ENCODE measurements at regions not wholly inside any gene's neighbourhood (a gene's known extent, or its start where the extent isn't known, plus 50 kb on each side); places are given as distances from the start of the nearest gene placed in this dataset.

- no peak overlapping the region for H3K4me3 ChIP-seq (ENCODE audit: control insufficient read depth, low read depth, low read length)
- DNase-seq (ENCODE audit: low read depth): no peak
- TF ChIP-seq CTCF (IDR thresholded peaks at IDR 0.05; ENCODE audit: control insufficient read depth, insufficient read depth, low read depth, low read length, missing control alignments): no peak
These were observed 98.0 kb upstream of the LHX1 start for GRCh38 chr17:36839256-36839655.

GRCh38 chr17:36840796-36841195 lies 96.5 kb upstream of the LHX1 start:
- no peak for TF ChIP-seq CTCF (IDR thresholded peaks at IDR 0.05; ENCODE audit: control insufficient read depth, insufficient read depth, low read depth, low read length, missing control alignments)
- no peak overlapping the region for H3K4me3 ChIP-seq (ENCODE audit: control insufficient read depth, low read depth, low read length)
- no peak for DNase-seq (ENCODE audit: low read depth)

DNA sequence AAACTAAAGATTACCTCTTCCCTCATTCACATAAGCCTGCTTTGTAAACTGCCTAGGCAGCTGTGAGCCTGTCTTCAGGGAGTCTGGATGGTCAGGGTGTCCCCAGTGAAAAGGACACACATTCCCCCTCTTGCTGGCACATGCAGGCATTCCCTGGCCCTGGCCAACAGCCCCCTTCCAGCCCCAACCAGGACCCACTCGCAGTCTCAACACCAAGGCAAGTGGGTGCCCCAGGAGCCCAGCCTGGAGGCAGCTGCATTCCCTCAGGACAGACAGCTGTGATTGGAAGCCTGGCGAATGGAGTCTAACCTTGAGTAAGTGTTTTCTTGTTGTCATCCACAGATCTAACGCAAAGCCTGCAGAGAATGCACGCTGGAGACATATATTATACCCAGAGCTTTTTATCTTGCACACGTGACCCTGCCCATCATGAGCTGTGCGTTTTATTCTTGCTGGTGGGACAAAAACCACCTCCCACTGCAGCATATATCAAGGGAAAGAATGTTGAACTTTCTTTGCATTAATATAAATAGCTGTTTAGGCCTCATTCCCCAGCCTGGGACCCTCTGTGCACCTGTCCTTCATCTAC lies 95.0 kb upstream of the LHX1 start:
- no peak for TF ChIP-seq CTCF (IDR thresholded peaks at IDR 0.05; ENCODE audit: control insufficient read depth, insufficient read depth, low read depth, low read length, missing control alignments)
- no peak for DNase-seq (ENCODE audit: low read depth)
- no peak overlapping the region for H3K4me3 ChIP-seq (ENCODE audit: control insufficient read depth, low read depth, low read length)

- no peak overlapping the region for H3K4me3 ChIP-seq (ENCODE audit: control insufficient read depth, low read depth, low read length)
- no peak for TF ChIP-seq CTCF (IDR thresholded peaks at IDR 0.05; ENCODE audit: control insufficient read depth, insufficient read depth, low read depth, low read length, missing control alignments)
- no peak for DNase-seq (ENCODE audit: low read depth)
These were observed 94.2 kb upstream of the LHX1 start for GRCh38 chr17:36842963-36843558.

DNA sequence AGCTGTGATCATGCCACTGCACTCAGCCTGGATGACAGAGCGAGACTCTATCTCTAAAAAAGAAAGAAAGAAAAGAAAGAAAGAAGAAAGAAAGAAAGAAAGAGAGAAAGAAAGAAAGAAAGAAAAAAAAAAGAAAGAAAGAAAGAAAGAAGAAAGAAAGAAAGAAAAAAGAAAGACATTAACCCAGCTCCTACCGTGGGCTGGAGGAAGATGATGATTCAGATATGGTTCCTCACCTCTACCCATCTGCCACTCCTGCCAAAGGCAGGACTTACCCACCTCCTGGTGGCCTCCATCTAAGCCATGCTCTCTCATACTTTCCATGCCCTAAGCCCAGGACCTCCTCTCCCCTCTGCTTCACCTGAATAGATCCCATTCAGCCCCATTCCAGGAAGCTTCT lies 93.3 kb upstream of the LHX1 start:
- H3K4me3 ChIP-seq (ENCODE audit: control insufficient read depth, low read depth, low read length): no peak overlapping the region
- no peak for DNase-seq (ENCODE audit: low read depth)
- no peak for TF ChIP-seq CTCF (IDR thresholded peaks at IDR 0.05; ENCODE audit: control insufficient read depth, insufficient read depth, low read depth, low read length, missing control alignments)

DNA sequence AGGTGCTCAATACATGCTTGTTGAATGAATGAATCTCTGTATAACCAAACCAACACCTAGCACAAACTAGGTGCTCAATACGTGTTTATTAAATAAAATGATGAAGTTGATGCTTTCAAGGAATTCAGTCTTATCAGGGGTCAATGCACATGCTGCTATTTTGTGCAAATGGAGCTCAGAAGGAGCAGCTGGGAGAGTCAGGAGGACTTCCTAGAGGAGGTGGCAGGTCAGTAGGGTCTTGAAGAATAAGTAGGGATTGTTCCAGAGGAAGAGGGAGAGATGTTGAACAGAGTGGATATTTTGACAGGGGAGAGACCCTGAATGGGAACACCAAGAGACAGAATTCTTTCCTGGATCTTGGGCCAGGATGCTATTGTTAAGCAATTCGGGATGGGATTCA lies 92.7 kb upstream of the LHX1 start:
- H3K4me3 ChIP-seq (ENCODE audit: control insufficient read depth, low read depth, low read length): no peak overlapping the region
- DNase-seq (ENCODE audit: low read depth): no peak
- TF ChIP-seq CTCF (IDR thresholded peaks at IDR 0.05; ENCODE audit: control insufficient read depth, insufficient read depth, low read depth, low read length, missing control alignments): no peak

Data from AG09309 (cell line).